Peyer's patch (tissue), 4 donors: ENCODE measurements at regions not wholly inside any gene's neighbourhood (a gene's known extent, or its start where the extent isn't known, plus 50 kb on each side); places are given as distances from the start of the nearest gene placed in this dataset.

Experiments used
- POLR2A ChIP-seq, 2 donors: fragments of 450-650 bp; IDR thresholded peaks; one replicate each; pipeline ENCODE4 v1.5.1; 2017; ENCODE audit warnings: antibody characterized with exemption in 2 of 2, mild to moderate bottlenecking in 2 of 2, moderate library complexity in 2 of 2
- TF ChIP-seq, protein P1 (sequence below), 6 experiments: fragments of 450-650 bp in 4 of 6; fragments of 200-600 bp in 2 of 6; sonication (generic) in 1 of 6; IDR thresholded peaks; one replicate each; pipeline ENCODE4 v1.5.1; 2017 to 2019; ENCODE audit warnings: antibody characterized with exemption in 6 of 6, mild to moderate bottlenecking in 3 of 6, moderate library complexity in 1 of 6

DNA sequence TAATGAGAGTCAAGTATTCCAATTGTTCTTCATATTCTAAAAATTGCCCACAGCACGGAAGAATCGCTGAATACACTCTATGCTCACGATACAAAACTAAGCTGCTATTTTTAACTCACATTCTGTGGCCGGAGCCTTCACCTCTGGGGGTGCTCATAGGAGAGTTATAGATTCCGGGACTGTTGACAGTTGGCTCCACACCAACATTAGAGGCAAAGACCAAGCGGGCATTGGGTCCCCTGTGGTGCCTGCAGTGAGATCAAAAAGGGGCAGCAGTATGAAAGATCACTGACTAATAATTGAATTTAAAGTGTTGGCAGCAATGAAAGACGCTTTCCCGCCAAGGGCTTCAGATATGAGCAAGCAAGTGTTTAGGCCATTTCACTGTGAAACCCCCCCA lies 146.0 kb downstream of the TMEM144 start:
- TF ChIP-seq, protein P1, sequence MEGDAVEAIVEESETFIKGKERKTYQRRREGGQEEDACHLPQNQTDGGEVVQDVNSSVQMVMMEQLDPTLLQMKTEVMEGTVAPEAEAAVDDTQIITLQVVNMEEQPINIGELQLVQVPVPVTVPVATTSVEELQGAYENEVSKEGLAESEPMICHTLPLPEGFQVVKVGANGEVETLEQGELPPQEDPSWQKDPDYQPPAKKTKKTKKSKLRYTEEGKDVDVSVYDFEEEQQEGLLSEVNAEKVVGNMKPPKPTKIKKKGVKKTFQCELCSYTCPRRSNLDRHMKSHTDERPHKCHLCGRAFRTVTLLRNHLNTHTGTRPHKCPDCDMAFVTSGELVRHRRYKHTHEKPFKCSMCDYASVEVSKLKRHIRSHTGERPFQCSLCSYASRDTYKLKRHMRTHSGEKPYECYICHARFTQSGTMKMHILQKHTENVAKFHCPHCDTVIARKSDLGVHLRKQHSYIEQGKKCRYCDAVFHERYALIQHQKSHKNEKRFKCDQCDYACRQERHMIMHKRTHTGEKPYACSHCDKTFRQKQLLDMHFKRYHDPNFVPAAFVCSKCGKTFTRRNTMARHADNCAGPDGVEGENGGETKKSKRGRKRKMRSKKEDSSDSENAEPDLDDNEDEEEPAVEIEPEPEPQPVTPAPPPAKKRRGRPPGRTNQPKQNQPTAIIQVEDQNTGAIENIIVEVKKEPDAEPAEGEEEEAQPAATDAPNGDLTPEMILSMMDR (IDR thresholded peaks at IDR 0.05) = no peak
- no peak for TF ChIP-seq POLR2A (IDR thresholded peaks at IDR 0.05)
